Loucy (cell line): ENCODE measurements at regions not wholly inside any gene's neighbourhood (a gene's known extent, or its start where the extent isn't known, plus 50 kb on each side); places are given as distances from the start of the nearest gene placed in this dataset.

Experiments used
- CTCF ChIP-seq: fragments of 200-600 bp; sonication (generic); conservative IDR thresholded peaks from 2 replicates; pipeline ENCODE4 v1.5.1; 2014; ENCODE audit warnings: mild to moderate bottlenecking, antibody characterized with exemption, low read length
- EZH2phosphoT487 ChIP-seq: fragments of 200-600 bp; IDR thresholded peaks from 2 replicates; pipeline ENCODE4 v1.6.1; 2018; ENCODE audit warnings: antibody characterized with exemption, mild to moderate bottlenecking, moderate library complexity, borderline replicate concordance

DNA sequence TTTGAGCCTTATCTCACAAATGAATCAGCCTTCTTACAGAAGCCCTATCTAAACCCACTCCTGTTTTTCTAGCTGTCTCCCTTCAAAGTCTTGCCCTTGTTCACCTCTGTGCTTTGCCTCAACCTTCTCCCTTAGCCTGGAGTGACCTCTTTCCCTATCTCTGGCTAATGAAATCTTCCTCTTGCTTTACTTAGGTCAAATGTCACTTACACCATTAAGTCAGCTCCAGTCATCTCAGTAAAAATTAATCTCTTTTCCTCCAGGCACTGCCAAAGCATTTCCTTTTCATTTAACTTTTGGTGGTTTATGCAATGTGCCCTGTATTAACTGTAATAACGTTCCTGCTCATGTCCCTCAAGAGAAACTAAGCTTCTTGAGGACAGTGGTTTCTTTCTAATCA is 596.5 kb upstream of the MIR17HG start:
- no peak for TF ChIP-seq CTCF
- TF ChIP-seq EZH2phosphoT487, result no peak
